NOMO-1 treated with dmso at 0.1 percent for 144 hours (cell line): ENCODE measurements at regions not wholly inside any gene's neighbourhood (a gene's known extent, or its start where the extent isn't known, plus 50 kb on each side); places are given as distances from the start of the nearest gene placed in this dataset.

ENCODE experiments used
- DNase-seq: peaks from one replicate; lab custom pipeline; 2025; ENCODE audit not compliant: unreplicated experiment; lab: John Stamatoyannopoulos, UW

- DNase-seq: no peak
Observed at GRCh38 chr6:56407883-56408410, 160.6 kb upstream of the COL21A1 start.

- no peak for DNase-seq
Observed at GRCh38 chr6:56406276-56407269, 159.2 kb upstream of the COL21A1 start.

- DNase-seq: no peak
Observed at GRCh38 chr6:56404599-56404998, 157.2 kb upstream of the COL21A1 start.

- no peak for DNase-seq
Observed at GRCh38 chr6:56403745-56404144, 156.4 kb upstream of the COL21A1 start.

- no peak for DNase-seq
Observed at GRCh38 chr6:56401477-56402070, 154.2 kb upstream of the COL21A1 start.

- no peak for DNase-seq
Observed at GRCh38 chr6:56400273-56400672, 152.9 kb upstream of the COL21A1 start.

- DNase-seq: no peak
Observed at GRCh38 chr6:56399672-56400263, 152.4 kb upstream of the COL21A1 start.

GRCh38 chr6:56399250-56399671 lies 151.9 kb upstream of the COL21A1 start:
- DNase-seq: no peak

- no peak for DNase-seq
Observed at GRCh38 chr6:56396435-56396834, 149.1 kb upstream of the COL21A1 start.

- DNase-seq: no peak
Observed at GRCh38 chr6:56393615-56394612, 146.5 kb upstream of the COL21A1 start.

- DNase-seq: no peak
Observed at GRCh38 chr6:56388415-56388755, 141.0 kb upstream of the COL21A1 start.

- no peak for DNase-seq
Observed at GRCh38 chr6:56387621-56388414, 140.4 kb upstream of the COL21A1 start.

GRCh38 chr6:56386717-56387116 lies 139.3 kb upstream of the COL21A1 start:
- no peak for DNase-seq

GRCh38 chr6:56385981-56386593 lies 138.7 kb upstream of the COL21A1 start:
- no peak for DNase-seq

- DNase-seq: no peak
Observed at GRCh38 chr6:56383160-56383559, 135.8 kb upstream of the COL21A1 start.

GRCh38 chr6:56382416-56382940 lies 135.1 kb upstream of the COL21A1 start:
- no peak for DNase-seq

- DNase-seq: no peak
Observed at GRCh38 chr6:56381801-56382251, 134.4 kb upstream of the COL21A1 start.

- no peak for DNase-seq
Observed at GRCh38 chr6:56380476-56380875, 133.1 kb upstream of the COL21A1 start.
